ENCODE measurements at regions not wholly inside any gene's neighbourhood (a gene's known extent, or its start where the extent isn't known, plus 50 kb on each side); places are given as distances from the start of the nearest gene placed in this dataset.

DNA sequence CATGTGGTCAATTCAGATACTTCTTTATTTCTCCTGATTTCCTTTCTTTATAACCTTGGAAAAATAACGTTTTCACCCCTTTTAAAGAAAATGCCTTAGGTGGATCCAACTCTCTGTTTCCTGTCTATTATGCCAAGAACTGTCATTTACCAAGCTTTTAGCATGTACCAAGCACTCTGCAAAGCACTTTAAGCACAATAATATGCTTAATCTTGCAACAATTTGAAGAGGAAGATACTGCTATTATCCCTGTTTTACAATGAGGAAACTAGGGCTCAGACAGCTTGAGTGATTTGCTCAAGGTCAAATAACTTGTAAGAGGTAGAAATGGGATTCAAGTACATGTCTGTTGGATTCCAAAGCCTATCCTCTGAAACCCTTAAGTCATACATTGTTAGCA lies 224.8 kb upstream of the IL12B start:
- H3K4me2 ChIP-seq (ENCODE audit: insufficient read depth, low read length) = no peak overlapping the region

DNA sequence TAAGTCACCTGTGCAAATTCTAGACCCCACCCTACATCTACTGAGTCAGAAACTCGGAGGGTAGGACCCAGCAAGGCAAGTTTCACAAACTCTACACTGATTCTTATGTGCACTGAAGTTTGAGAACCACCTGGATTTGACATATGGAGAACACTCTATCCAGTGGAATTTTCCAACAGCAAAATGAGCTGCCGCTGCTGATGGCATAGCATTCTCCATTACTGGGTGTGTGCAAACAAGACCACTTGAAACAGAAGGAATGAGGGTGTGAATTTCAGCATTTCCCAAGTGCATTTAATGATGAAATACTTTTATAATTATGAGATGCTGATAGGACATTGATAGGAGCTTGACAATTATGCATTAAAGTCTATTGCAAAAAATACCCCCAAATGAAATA lies 229.1 kb upstream of the IL12B start:
- Histone ChIP-seq H3K79me2 (ENCODE audit: insufficient read depth, low read length) (no peaks in the 10 kb centered on the region), H3K9ac (ENCODE audit: low read depth, low read length) (no peak overlapping the region), H3K27ac (ENCODE audit: low read length) (no peak overlapping the region), H3K36me3 (ENCODE audit: insufficient read depth, low read length) (no peaks in the 10 kb centered on the region), H3K4me3 (ENCODE audit: low read depth in 1 of 2, low read length in 2 of 2) (no peak overlapping the region), H2AFZ (ENCODE audit: low read depth, low read length) (no peak overlapping the region), H3K27me3 (ENCODE audit: insufficient read depth, low read length, poor library complexity) (no peaks in the 10 kb centered on the region), H3K4me1 (ENCODE audit: insufficient read depth, low read length) (no peaks in the 10 kb centered on the region), H3K4me2 (ENCODE audit: insufficient read depth, low read length) (no peak overlapping the region), H3K9me3 (ENCODE audit: insufficient read depth, low read length, severe bottlenecking) (no peaks in the 10 kb centered on the region), H4K20me1 (ENCODE audit: insufficient read depth, low read length) (no peaks in the 10 kb centered on the region)
- TF ChIP-seq CTCF (IDR thresholded peaks at IDR 0.05; ENCODE audit: borderline replicate concordance, extremely low read depth, low read length, poor library complexity, severe bottlenecking) (no peak), EZH2 (IDR thresholded peaks at IDR 0.05; ENCODE audit: borderline replicate concordance, low read depth, low read length, severe bottlenecking) (no peak)
- DNase-seq (no peak), ATAC-seq (ENCODE audit: insufficient read depth, low read depth) (no peak)

More for the DNA sequence above, 224.8 kb upstream of the IL12B start:
- DNase-seq (no peak), ATAC-seq (ENCODE audit: insufficient read depth, low read depth) (no peak)
- no peak for TF ChIP-seq CTCF (IDR thresholded peaks at IDR 0.05; ENCODE audit: borderline replicate concordance, extremely low read depth, low read length, poor library complexity, severe bottlenecking)
- TF ChIP-seq EZH2 (IDR thresholded peaks at IDR 0.05; ENCODE audit: borderline replicate concordance, low read depth, low read length, severe bottlenecking) = no peak
- Histone ChIP-seq H3K4me1 (ENCODE audit: insufficient read depth, low read length) (no peaks in the 10 kb centered on the region), H3K79me2 (ENCODE audit: insufficient read depth, low read length) (no peaks in the 10 kb centered on the region), H3K4me3 (ENCODE audit: low read depth in 1 of 2, low read length in 2 of 2) (no peak overlapping the region), H3K36me3 (ENCODE audit: insufficient read depth, low read length) (no peaks in the 10 kb centered on the region), H2AFZ (ENCODE audit: low read depth, low read length) (no peak overlapping the region), H3K9ac (ENCODE audit: low read depth, low read length) (no peak overlapping the region), H3K9me3 (ENCODE audit: insufficient read depth, low read length, severe bottlenecking) (no peaks in the 10 kb centered on the region), H4K20me1 (ENCODE audit: insufficient read depth, low read length) (no peaks in the 10 kb centered on the region), H3K27ac (ENCODE audit: low read length) (no peak overlapping the region), H3K27me3 (ENCODE audit: insufficient read depth, low read length, poor library complexity) (no peaks in the 10 kb centered on the region)

- H3K9ac ChIP-seq (ENCODE audit: low read depth, low read length) = no peak overlapping the region
Measured at GRCh38 chr5:159560088-159560487, 229.8 kb upstream of the IL12B start.

More at GRCh38 chr5:159560088-159560487, 229.8 kb upstream of the IL12B start:
- ATAC-seq (ENCODE audit: insufficient read depth, low read depth) = no peak
- Histone ChIP-seq H3K27me3 (ENCODE audit: insufficient read depth, low read length, poor library complexity) (no peaks in the 10 kb centered on the region), H3K9me3 (ENCODE audit: insufficient read depth, low read length, severe bottlenecking) (no peaks in the 10 kb centered on the region), H3K36me3 (ENCODE audit: insufficient read depth, low read length) (no peaks in the 10 kb centered on the region), H3K79me2 (ENCODE audit: insufficient read depth, low read length) (no peaks in the 10 kb centered on the region), H4K20me1 (ENCODE audit: insufficient read depth, low read length) (no peaks in the 10 kb centered on the region), H3K27ac (ENCODE audit: low read length) (no peak overlapping the region), H3K4me3 (ENCODE audit: low read depth in 1 of 2, low read length in 2 of 2) (no peak overlapping the region), H3K4me2 (ENCODE audit: insufficient read depth, low read length) (no peak overlapping the region), H3K4me1 (ENCODE audit: insufficient read depth, low read length) (no peaks in the 10 kb centered on the region), H2AFZ (ENCODE audit: low read depth, low read length) (no peak overlapping the region)
- no peak for DNase-seq
- TF ChIP-seq EZH2 (IDR thresholded peaks at IDR 0.05; ENCODE audit: borderline replicate concordance, low read depth, low read length, severe bottlenecking) (no peak), CTCF (IDR thresholded peaks at IDR 0.05; ENCODE audit: borderline replicate concordance, extremely low read depth, low read length, poor library complexity, severe bottlenecking) (no peak)
